ENCODE measurements at regions not wholly inside any gene's neighbourhood (a gene's known extent, or its start where the extent isn't known, plus 50 kb on each side); places are given as distances from the start of the nearest gene placed in this dataset.
A peak's percentile ranks its signal among the peaks of the same experiment; 100 is the strongest.

GRCh38 chr17:68704871-68705713 lies 103.9 kb upstream of the FAM20A start:
- Histone ChIP-seq H3K27ac (no peak overlapping the region), H3K27me3 (no peaks in the 10 kb centered on the region), H3K4me3 (no peak overlapping the region), H3K4me1 (no peaks in the 10 kb centered on the region), H3K9me3 (no peaks in the 10 kb centered on the region), H3K36me3 (no peaks in the 10 kb centered on the region)
- intact Hi-C loops (cut with DNase I; ENCODE audit: low total_unique reads): no loop called here
- TF ChIP-seq CTCF (IDR thresholded peaks at IDR 0.05): no peak
- no peak for DNase-seq

- no peak for TF ChIP-seq CTCF (IDR thresholded peaks at IDR 0.05)
- H3K4me1 ChIP-seq: no peaks in the 10 kb centered on the region
- H3K27ac ChIP-seq: no peak overlapping the region
- H3K27me3 ChIP-seq: no peaks in the 10 kb centered on the region
- no peaks in the 10 kb centered on the region for H3K36me3 ChIP-seq
- DNase-seq: no peak
- intact Hi-C loops (cut with DNase I; ENCODE audit: low total_unique reads): no loop called here
- no peaks in the 10 kb centered on the region for H3K9me3 ChIP-seq
- no peak overlapping the region for H3K4me3 ChIP-seq
Measured at GRCh38 chr17:68701046-68701445, 99.9 kb upstream of the FAM20A start.

DNA sequence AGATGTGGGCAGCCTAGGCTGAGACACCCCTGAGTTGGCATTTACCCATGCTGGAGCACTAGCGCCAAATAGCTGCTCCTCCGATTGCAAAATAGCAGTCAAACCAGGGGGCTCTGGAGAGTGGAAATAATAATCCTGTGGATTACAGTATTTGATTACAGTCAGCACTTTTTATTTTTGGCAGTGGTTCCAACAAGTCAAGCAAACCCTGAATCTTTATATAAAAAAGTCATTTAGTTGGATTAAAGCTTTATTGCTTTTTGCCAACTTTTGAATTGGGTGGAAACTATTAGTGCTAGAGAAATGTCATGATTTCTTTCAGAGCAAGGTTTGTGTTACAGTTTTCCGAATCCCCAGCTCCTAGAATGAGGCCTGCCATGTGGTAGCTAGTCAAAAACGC lies 99.3 kb upstream of the FAM20A start:
- Histone ChIP-seq H3K9me3 (no peaks in the 10 kb centered on the region), H3K27me3 (no peaks in the 10 kb centered on the region), H3K4me3 (no peak overlapping the region), H3K36me3 (no peaks in the 10 kb centered on the region), H3K4me1 (no peaks in the 10 kb centered on the region), H3K27ac (no peak overlapping the region)
- intact Hi-C loops (cut with DNase I; ENCODE audit: low total_unique reads): no loop called here
- no peak for DNase-seq
- TF ChIP-seq CTCF (IDR thresholded peaks at IDR 0.05): no peak

GRCh38 chr17:68699936-68700335 lies 98.8 kb upstream of the FAM20A start:
- intact Hi-C loops (cut with DNase I; ENCODE audit: low total_unique reads): no loop called here
- no peaks in the 10 kb centered on the region for H3K36me3 ChIP-seq
- no peaks in the 10 kb centered on the region for H3K9me3 ChIP-seq
- DNase-seq: no peak
- no peak overlapping the region for H3K4me3 ChIP-seq
- H3K27me3 ChIP-seq: no peaks in the 10 kb centered on the region
- H3K4me1 ChIP-seq: no peaks in the 10 kb centered on the region
- no peak overlapping the region for H3K27ac ChIP-seq
- TF ChIP-seq CTCF (IDR thresholded peaks at IDR 0.05): no peak

- peak in 1 of 2 donors; percentile 33 for DNase-seq
- Histone ChIP-seq H3K4me1 (no peaks in the 10 kb centered on the region), H3K27ac (no peak overlapping the region), H3K9me3 (no peaks in the 10 kb centered on the region), H3K27me3 (no peaks in the 10 kb centered on the region), H3K36me3 (no peaks in the 10 kb centered on the region), H3K4me3 (no peak overlapping the region)
- intact Hi-C loops (cut with DNase I; ENCODE audit: low total_unique reads): no loop called here
- no peak for TF ChIP-seq CTCF (IDR thresholded peaks at IDR 0.05)
Measured at GRCh38 chr17:68698746-68699145, 97.6 kb upstream of the FAM20A start.

Measured in tibial artery (tissue), 4 donors.